ENCODE measurements at regions not wholly inside any gene's neighbourhood (a gene's known extent, or its start where the extent isn't known, plus 50 kb on each side); places are given as distances from the start of the nearest gene placed in this dataset.
A peak's percentile ranks its signal among the peaks of the same experiment; 100 is the strongest.

DNA sequence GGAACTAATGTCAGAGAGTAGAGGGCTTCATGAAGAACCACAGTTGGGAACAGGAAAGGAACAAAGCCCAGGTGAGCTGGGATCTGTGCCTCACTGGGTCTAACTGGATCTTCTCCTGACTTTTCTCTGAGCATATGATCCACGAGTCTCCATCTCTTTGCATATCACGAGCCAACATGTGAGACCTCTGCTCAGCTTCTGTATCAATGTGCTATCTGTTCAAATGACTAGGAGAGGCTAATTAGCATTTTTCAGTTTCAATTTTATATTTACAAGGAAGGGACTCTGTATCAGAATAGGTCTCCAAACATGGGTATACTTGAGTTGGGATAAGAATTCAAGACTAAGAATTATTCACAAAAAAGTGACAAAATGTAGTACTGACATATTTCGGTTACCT lies 73.8 kb upstream of the SGCD start (continued):
- TF ChIP-seq RARB (CRISPR knock-in tag; IDR thresholded peaks at IDR 0.05): no peak

DNA sequence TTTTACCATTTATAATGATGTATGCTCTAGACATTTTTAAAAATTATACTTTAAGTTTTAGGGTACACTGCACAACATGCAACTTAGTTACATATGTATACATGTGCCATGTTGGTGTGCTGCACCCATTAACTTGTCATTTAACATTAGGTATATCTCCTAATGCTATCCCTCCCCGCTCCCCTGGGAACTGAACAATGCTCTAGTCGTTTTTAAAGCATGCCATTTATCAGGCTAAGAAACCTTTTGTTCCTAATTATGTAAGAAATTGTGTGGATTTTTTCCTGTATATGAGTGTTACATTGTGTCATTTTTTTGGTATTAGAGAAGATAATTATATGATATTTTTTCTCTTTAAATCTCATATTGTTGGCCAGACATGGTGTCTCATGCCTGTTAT lies 72.8 kb upstream of the SGCD start:
- FAIRE-seq (no peak), ATAC-seq (no peak), DNase-seq (ENCODE audit: low read depth in 1 of 2, low spot score in 1 of 2) (no peak)
- ChIA-PET POLR2A (no interaction called here), CTCF (no interaction called here)
- H3K27ac ChIP-seq: no peak overlapping the region
- H3K4me2 ChIP-seq: no peak overlapping the region
- no peaks in the 10 kb centered on the region for H3K4me1 ChIP-seq
- TF ChIP-seq TP53 (CRISPR knock-in tag; IDR thresholded peaks at IDR 0.05): no peak
- TF ChIP-seq JUN (IDR thresholded peaks at IDR 0.05): no peak
- no peak for TF ChIP-seq SMC3 (IDR thresholded peaks at IDR 0.05)
- TF ChIP-seq NR3C1 (IDR thresholded peaks at IDR 0.05): no peak
- TF ChIP-seq RARB (CRISPR knock-in tag; IDR thresholded peaks at IDR 0.05): no peak
- TF ChIP-seq, protein P1, sequence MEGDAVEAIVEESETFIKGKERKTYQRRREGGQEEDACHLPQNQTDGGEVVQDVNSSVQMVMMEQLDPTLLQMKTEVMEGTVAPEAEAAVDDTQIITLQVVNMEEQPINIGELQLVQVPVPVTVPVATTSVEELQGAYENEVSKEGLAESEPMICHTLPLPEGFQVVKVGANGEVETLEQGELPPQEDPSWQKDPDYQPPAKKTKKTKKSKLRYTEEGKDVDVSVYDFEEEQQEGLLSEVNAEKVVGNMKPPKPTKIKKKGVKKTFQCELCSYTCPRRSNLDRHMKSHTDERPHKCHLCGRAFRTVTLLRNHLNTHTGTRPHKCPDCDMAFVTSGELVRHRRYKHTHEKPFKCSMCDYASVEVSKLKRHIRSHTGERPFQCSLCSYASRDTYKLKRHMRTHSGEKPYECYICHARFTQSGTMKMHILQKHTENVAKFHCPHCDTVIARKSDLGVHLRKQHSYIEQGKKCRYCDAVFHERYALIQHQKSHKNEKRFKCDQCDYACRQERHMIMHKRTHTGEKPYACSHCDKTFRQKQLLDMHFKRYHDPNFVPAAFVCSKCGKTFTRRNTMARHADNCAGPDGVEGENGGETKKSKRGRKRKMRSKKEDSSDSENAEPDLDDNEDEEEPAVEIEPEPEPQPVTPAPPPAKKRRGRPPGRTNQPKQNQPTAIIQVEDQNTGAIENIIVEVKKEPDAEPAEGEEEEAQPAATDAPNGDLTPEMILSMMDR (IDR thresholded peaks at IDR 0.05): no peak
- TF ChIP-seq, protein P2, sequence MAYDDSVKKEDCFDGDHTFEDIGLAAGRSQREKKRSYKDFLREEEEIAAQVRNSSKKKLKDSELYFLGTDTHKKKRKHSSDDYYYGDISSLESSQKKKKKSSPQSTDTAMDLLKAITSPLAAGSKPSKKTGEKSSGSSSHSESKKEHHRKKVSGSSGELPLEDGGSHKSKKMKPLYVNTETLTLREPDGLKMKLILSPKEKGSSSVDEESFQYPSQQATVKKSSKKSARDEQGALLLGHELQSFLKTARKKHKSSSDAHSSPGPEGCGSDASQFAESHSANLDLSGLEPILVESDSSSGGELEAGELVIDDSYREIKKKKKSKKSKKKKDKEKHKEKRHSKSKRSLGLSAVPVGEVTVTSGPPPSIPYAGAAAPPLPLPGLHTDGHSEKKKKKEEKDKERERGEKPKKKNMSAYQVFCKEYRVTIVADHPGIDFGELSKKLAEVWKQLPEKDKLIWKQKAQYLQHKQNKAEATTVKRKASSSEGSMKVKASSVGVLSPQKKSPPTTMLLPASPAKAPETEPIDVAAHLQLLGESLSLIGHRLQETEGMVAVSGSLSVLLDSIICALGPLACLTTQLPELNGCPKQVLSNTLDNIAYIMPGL (CRISPR knock-in tag; IDR thresholded peaks at IDR 0.05; ENCODE audit: borderline replicate concordance): no peak
- TF ChIP-seq RCOR1 (IDR thresholded peaks at IDR 0.05; ENCODE audit: low read depth, low read length): no peak
- no peak for TF ChIP-seq HEYL (CRISPR knock-in tag; IDR thresholded peaks at IDR 0.05)
- TF ChIP-seq ZC3H11A (IDR thresholded peaks at IDR 0.05): no peak
- TF ChIP-seq EHMT2 (IDR thresholded peaks at IDR 0.05; ENCODE audit: low read depth): no peak
- no peak for TF ChIP-seq EHF (CRISPR knock-in tag; IDR thresholded peaks at IDR 0.05)
- no peak for TF ChIP-seq RFX5 (IDR thresholded peaks at IDR 0.05)
- TF ChIP-seq, protein P3, sequence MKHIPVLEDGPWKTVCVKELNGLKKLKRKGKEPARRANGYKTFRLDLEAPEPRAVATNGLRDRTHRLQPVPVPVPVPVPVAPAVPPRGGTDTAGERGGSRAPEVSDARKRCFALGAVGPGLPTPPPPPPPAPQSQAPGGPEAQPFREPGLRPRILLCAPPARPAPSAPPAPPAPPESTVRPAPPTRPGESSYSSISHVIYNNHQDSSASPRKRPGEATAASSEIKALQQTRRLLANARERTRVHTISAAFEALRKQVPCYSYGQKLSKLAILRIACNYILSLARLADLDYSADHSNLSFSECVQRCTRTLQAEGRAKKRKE (CRISPR knock-in tag; IDR thresholded peaks at IDR 0.05; ENCODE audit: low read depth): no peak
- TF ChIP-seq CEBPB (IDR thresholded peaks at IDR 0.05): no peak
- TF ChIP-seq PHF8 (IDR thresholded peaks at IDR 0.05; ENCODE audit: borderline replicate concordance, low read depth): no peak
- no peak for TF ChIP-seq POLR2AphosphoS2 (conservative IDR thresholded peaks at IDR 0.05; ENCODE audit: low read length)
- no peak for TF ChIP-seq EP300 (IDR thresholded peaks at IDR 0.05)
- WGBS (ENCODE audit: missing lambda C conversion rate): 57% methylated on average over 2 of the region's 2 CpGs
- H3K4me3 ChIP-seq: no peak overlapping the region
- no peaks in the 10 kb centered on the region for H3K9me3 ChIP-seq

DNA sequence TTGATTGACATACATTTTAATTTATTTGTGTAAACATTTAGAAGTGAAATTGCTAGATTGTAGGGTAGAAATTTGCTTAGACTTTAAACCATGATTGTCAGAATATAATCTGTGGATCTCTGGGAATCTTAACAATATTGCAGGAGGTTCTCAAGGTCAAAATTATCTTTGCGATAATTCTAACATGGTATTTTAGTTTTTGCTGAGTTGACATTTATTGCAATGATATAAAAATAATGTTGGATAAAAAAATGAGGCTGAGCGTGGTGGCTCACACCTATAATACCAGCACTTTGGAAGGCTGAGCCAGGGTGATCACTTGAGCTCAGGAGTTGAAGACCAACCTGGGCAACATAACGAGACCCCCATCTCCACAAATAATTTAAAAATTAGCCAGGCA lies 70.3 kb upstream of the SGCD start:
- Histone ChIP-seq H3K4me2 (no peak overlapping the region), H3K27ac (no peak overlapping the region), H3K4me3 (no peak overlapping the region), H3K4me1 (no peaks in the 10 kb centered on the region), H3K9me3 (no peaks in the 10 kb centered on the region)
- ChIA-PET POLR2A (no interaction called here), CTCF (no interaction called here)
- no peak for ATAC-seq
- TF ChIP-seq RARB (CRISPR knock-in tag; IDR thresholded peaks at IDR 0.05): no peak
- TF ChIP-seq MAFK (IDR thresholded peaks at IDR 0.05; ENCODE audit: partially characterized antibody): peak; percentile 98
- FAIRE-seq: no peak
- no peak for DNase-seq (ENCODE audit: low read depth in 1 of 2, low spot score in 1 of 2)
- 91% methylated on average over 3 of the region's 3 CpGs for WGBS (ENCODE audit: missing lambda C conversion rate)

DNA sequence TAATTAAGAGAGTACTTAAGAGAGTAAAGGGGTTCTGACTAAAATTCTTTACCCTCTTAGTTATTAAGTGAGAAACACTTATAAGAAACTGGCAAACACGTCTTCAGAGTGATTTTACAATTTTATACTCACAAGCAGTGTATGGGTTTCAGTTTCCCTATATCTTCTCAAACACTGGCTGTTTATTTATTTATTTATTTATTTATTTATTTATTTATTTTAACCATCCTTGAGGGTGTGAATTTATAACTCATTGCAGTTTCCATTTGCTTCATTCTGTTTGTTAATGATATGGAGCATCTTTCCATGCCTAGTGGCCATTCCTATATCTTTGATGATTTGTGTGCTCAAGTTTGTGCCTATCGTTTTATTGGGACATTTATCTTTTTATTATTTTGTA lies 68.0 kb upstream of the SGCD start:
- Histone ChIP-seq H3K4me2 (no peak overlapping the region), H3K4me1 (no peaks in the 10 kb centered on the region), H3K27ac (no peak overlapping the region), H3K9me3 (no peaks in the 10 kb centered on the region), H3K4me3 (no peak overlapping the region)
- CTCF ChIA-PET: interaction anchor here (0.6 kb wide), 1 partner anchor 191 kb away, joined by 3 read pairs; no protein-coding TSS in a partner anchor
- FAIRE-seq (no peak), DNase-seq (ENCODE audit: low read depth in 1 of 2, low spot score in 1 of 2) (no peak), ATAC-seq (no peak)
- POLR2A ChIA-PET: no interaction called here
- no peak for TF ChIP-seq NR3C1 (IDR thresholded peaks at IDR 0.05)
- peak; percentile 98 for TF ChIP-seq ZC3H11A (IDR thresholded peaks at IDR 0.05)
- WGBS (ENCODE audit: missing lambda C conversion rate): 82% methylated on average over 2 of the region's 2 CpGs

Measured in A549 (cell line).